Nephron (organoid): ENCODE measurements at regions not wholly inside any gene's neighbourhood (a gene's known extent, or its start where the extent isn't known, plus 50 kb on each side); places are given as distances from the start of the nearest gene placed in this dataset.

Source experiments
- H3K27ac Mint-ChIP-seq, 3 experiments: 2 replicates each; pipeline ENCODE4 v1.8.0; 2020; ENCODE audit warnings: mixed read lengths in 3 of 3, mild to moderate bottlenecking in 2 of 3, moderate library complexity in 1 of 3
- H3K27me3 Mint-ChIP-seq: 2 replicates; pipeline ENCODE4 v1.8.0; 2021; ENCODE audit warnings: low read depth, mild to moderate bottlenecking, moderate library complexity, mixed read lengths
- H3K36me3 Mint-ChIP-seq: 2 replicates; pipeline ENCODE4 v1.8.0; 2020; ENCODE audit warnings: low read depth, mixed read lengths
- H3K4me1 Mint-ChIP-seq: 2 replicates; pipeline ENCODE4 v1.8.0; 2020; ENCODE audit warnings: mixed read lengths
- H3K4me3 Mint-ChIP-seq, 3 experiments: 2 replicates each; pipeline ENCODE4 v1.8.0; 2020; ENCODE audit warnings: mild to moderate bottlenecking in 3 of 3, mixed read lengths in 3 of 3, moderate library complexity in 2 of 3
- H3K9me3 Mint-ChIP-seq: 2 replicates; pipeline ENCODE4 v1.8.0; 2020; ENCODE audit warnings: mixed read lengths
- CTCF ChIP-seq, 3 experiments: fragments of 200-600 bp; sonication (generic); IDR thresholded peaks; one replicate each; pipeline ENCODE4 v1.5.0; 2021; ENCODE audit warnings: antibody characterized with exemption in 3 of 3; ENCODE audit not compliant: unreplicated experiment in 3 of 3

- no peak overlapping the region for H3K4me3 Mint-ChIP-seq
- H3K27ac Mint-ChIP-seq = no peak overlapping the region
- no peaks in the 10 kb centered on the region for H3K9me3 Mint-ChIP-seq
- H3K4me1 Mint-ChIP-seq = peaks cover 10% of the 10 kb centered on the region
- H3K36me3 Mint-ChIP-seq = no peaks in the 10 kb centered on the region
- H3K27me3 Mint-ChIP-seq = peaks cover 14% of the 10 kb centered on the region
- no peak for TF ChIP-seq CTCF (IDR thresholded peaks at IDR 0.05; ENCODE audit: unreplicated experiment in 3 of 3)
Measured at GRCh38 chr14:98728024-98728423, 544.0 kb downstream of the BCL11B start.

GRCh38 chr14:98728836-98729235 lies 543.2 kb downstream of the BCL11B start:
- H3K27me3 Mint-ChIP-seq = peaks cover 14% of the 10 kb centered on the region
- H3K36me3 Mint-ChIP-seq = no peaks in the 10 kb centered on the region
- peaks cover 10% of the 10 kb centered on the region for H3K4me1 Mint-ChIP-seq
- H3K27ac Mint-ChIP-seq = no peak overlapping the region
- no peak for TF ChIP-seq CTCF (IDR thresholded peaks at IDR 0.05; ENCODE audit: unreplicated experiment in 3 of 3)
- no peak overlapping the region for H3K4me3 Mint-ChIP-seq
- H3K9me3 Mint-ChIP-seq = no peaks in the 10 kb centered on the region

GRCh38 chr14:98731286-98731685 lies 540.7 kb downstream of the BCL11B start:
- Mint-ChIP-seq H3K27ac (no peak overlapping the region), H3K9me3 (no peaks in the 10 kb centered on the region), H3K4me3 (no peak overlapping the region), H3K36me3 (no peaks in the 10 kb centered on the region), H3K27me3 (peaks cover under 1% of the 10 kb centered on the region), H3K4me1 (no peaks in the 10 kb centered on the region)
- no peak for TF ChIP-seq CTCF (IDR thresholded peaks at IDR 0.05; ENCODE audit: unreplicated experiment in 3 of 3)

GRCh38 chr14:98731701-98732100 lies 540.3 kb downstream of the BCL11B start:
- H3K27me3 Mint-ChIP-seq = no peaks in the 10 kb centered on the region
- H3K4me1 Mint-ChIP-seq = no peaks in the 10 kb centered on the region
- no peaks in the 10 kb centered on the region for H3K9me3 Mint-ChIP-seq
- no peak overlapping the region for H3K27ac Mint-ChIP-seq
- no peak for TF ChIP-seq CTCF (IDR thresholded peaks at IDR 0.05; ENCODE audit: unreplicated experiment in 3 of 3)
- H3K4me3 Mint-ChIP-seq = no peak overlapping the region
- H3K36me3 Mint-ChIP-seq = no peaks in the 10 kb centered on the region

GRCh38 chr14:98733536-98733935 lies 538.5 kb downstream of the BCL11B start:
- Mint-ChIP-seq H3K9me3 (no peaks in the 10 kb centered on the region), H3K27me3 (no peaks in the 10 kb centered on the region), H3K36me3 (no peaks in the 10 kb centered on the region), H3K27ac (no peak overlapping the region), H3K4me3 (no peak overlapping the region), H3K4me1 (no peaks in the 10 kb centered on the region)
- no peak for TF ChIP-seq CTCF (IDR thresholded peaks at IDR 0.05; ENCODE audit: unreplicated experiment in 3 of 3)

GRCh38 chr14:98736701-98737338 lies 535.2 kb downstream of the BCL11B start:
- Mint-ChIP-seq H3K27ac (no peak overlapping the region), H3K36me3 (no peaks in the 10 kb centered on the region), H3K9me3 (no peaks in the 10 kb centered on the region), H3K4me1 (no peaks in the 10 kb centered on the region), H3K4me3 (no peak overlapping the region), H3K27me3 (no peaks in the 10 kb centered on the region)
- no peak for TF ChIP-seq CTCF (IDR thresholded peaks at IDR 0.05; ENCODE audit: unreplicated experiment in 3 of 3)
